Vagina (tissue), 2 donors: ENCODE measurements at regions not wholly inside any gene's neighbourhood (a gene's known extent, or its start where the extent isn't known, plus 50 kb on each side); places are given as distances from the start of the nearest gene placed in this dataset.

Experiments
- DNase-seq, 2 donors: peaks; one replicate each; pipeline ENCODE4 v3.0.0-alpha.2; 2017; ENCODE audit errors: extremely low spot score in 2 of 2
- H3K27ac ChIP-seq: fragments of 200-600 bp; sonication (generic); one replicate; pipeline ENCODE4 v1.5.1; 2019
- H3K27me3 ChIP-seq: fragments of 200-600 bp; sonication (generic); one replicate; pipeline ENCODE4 v1.5.1; 2019
- H3K36me3 ChIP-seq, 2 donors: fragments of 200-600 bp; sonication (generic); one replicate each; pipeline ENCODE4 v1.5.1; 2017 to 2019
- H3K4me1 ChIP-seq: fragments of 200-600 bp; sonication (generic); one replicate; pipeline ENCODE4 v1.5.1; 2019
- H3K4me3 ChIP-seq, 2 donors: fragments of 200-600 bp; sonication (generic); 1 replicate in 1 of 2; 2 replicates in 1 of 2; pipeline ENCODE4 v1.5.1; 2016 to 2019
- H3K9me3 ChIP-seq: fragments of 200-600 bp; sonication (generic); one replicate; pipeline ENCODE4 v1.5.1; 2019
- POLR2A ChIP-seq, 2 donors: fragments of 450-650 bp; IDR thresholded peaks; one replicate each; pipeline ENCODE4 v1.6.1; 2017; ENCODE audit warnings: antibody characterized with exemption in 2 of 2, mild to moderate bottlenecking in 2 of 2, moderate library complexity in 2 of 2
- POLR2AphosphoS5 ChIP-seq, 2 donors: sonication (generic); formaldehyde crosslinking; IDR thresholded peaks; one replicate each; pipeline ENCODE4 v1.9.0; 2017; ENCODE audit warnings: antibody characterized with exemption in 2 of 2, mild to moderate bottlenecking in 2 of 2, low read depth in 1 of 2; ENCODE audit not compliant: insufficient read depth in 1 of 2
- intact Hi-C: fragments of 100-400 bp; cut with DNase I; formaldehyde crosslinking; loops from one replicate; pipeline ENCODE4 v1.15.1; 2023
- TF ChIP-seq, protein P1 (sequence below), 3 experiments: fragments of 450-650 bp in 2 of 3; fragments of 200-600 bp in 1 of 3; sonication (generic) in 1 of 3; IDR thresholded peaks; one replicate each; pipeline ENCODE4 v1.5.1; 2017 to 2019; ENCODE audit warnings: antibody characterized with exemption in 3 of 3, mild to moderate bottlenecking in 2 of 3, moderate library complexity in 2 of 3

GRCh38 chrX:65602221-65602560, 65.3 kb upstream of the MSN start:
- no peak for DNase-seq
- no peaks in the 10 kb centered on the region for H3K27me3 ChIP-seq
- peak overlapping the region; percentile 90 for H3K27ac ChIP-seq
- H3K4me1 ChIP-seq, result peaks cover 20% of the 10 kb centered on the region
- H3K36me3 ChIP-seq, result no peaks in the 10 kb centered on the region
- intact Hi-C loops, result no loop called here
- no peaks in the 10 kb centered on the region for H3K9me3 ChIP-seq
- H3K4me3 ChIP-seq, result no peak overlapping the region
- TF ChIP-seq, protein P1, sequence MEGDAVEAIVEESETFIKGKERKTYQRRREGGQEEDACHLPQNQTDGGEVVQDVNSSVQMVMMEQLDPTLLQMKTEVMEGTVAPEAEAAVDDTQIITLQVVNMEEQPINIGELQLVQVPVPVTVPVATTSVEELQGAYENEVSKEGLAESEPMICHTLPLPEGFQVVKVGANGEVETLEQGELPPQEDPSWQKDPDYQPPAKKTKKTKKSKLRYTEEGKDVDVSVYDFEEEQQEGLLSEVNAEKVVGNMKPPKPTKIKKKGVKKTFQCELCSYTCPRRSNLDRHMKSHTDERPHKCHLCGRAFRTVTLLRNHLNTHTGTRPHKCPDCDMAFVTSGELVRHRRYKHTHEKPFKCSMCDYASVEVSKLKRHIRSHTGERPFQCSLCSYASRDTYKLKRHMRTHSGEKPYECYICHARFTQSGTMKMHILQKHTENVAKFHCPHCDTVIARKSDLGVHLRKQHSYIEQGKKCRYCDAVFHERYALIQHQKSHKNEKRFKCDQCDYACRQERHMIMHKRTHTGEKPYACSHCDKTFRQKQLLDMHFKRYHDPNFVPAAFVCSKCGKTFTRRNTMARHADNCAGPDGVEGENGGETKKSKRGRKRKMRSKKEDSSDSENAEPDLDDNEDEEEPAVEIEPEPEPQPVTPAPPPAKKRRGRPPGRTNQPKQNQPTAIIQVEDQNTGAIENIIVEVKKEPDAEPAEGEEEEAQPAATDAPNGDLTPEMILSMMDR (IDR thresholded peaks at IDR 0.05), result no peak
- TF ChIP-seq POLR2A (IDR thresholded peaks at IDR 0.05) (no peak), POLR2AphosphoS5 (IDR thresholded peaks at IDR 0.05; ENCODE audit: insufficient read depth in 1 of 2, low read depth in 1 of 2) (no peak)

GRCh38 chrX:65601530-65602220, 65.8 kb upstream of the MSN start:
- intact Hi-C loops, result loop anchor here (1.0 kb wide), 1 partner anchor 67 kb away; no protein-coding TSS in a partner anchor
- Histone ChIP-seq H3K9me3 (no peaks in the 10 kb centered on the region), H3K4me3 (no peak overlapping the region), H3K27me3 (no peaks in the 10 kb centered on the region), H3K4me1 (peaks cover 24% of the 10 kb centered on the region), H3K27ac (peak overlapping the region; percentile 90), H3K36me3 (no peaks in the 10 kb centered on the region)
- no peak for DNase-seq
- TF ChIP-seq, protein P1 (IDR thresholded peaks at IDR 0.05), result peak in 1 of 3 experiments; percentile 46
- TF ChIP-seq POLR2AphosphoS5 (IDR thresholded peaks at IDR 0.05; ENCODE audit: insufficient read depth in 1 of 2, low read depth in 1 of 2), result peak; percentile 69 to 96
- no peak for TF ChIP-seq POLR2A (IDR thresholded peaks at IDR 0.05)

GRCh38 chrX:65601126-65601525, 66.3 kb upstream of the MSN start:
- no peaks in the 10 kb centered on the region for H3K9me3 ChIP-seq
- H3K36me3 ChIP-seq, result no peaks in the 10 kb centered on the region
- H3K27me3 ChIP-seq, result no peaks in the 10 kb centered on the region
- intact Hi-C loops, result loop anchor here (1.0 kb wide), 1 partner anchor 67 kb away; no protein-coding TSS in a partner anchor
- no peak for DNase-seq
- peaks cover 30% of the 10 kb centered on the region for H3K4me1 ChIP-seq
- peak overlapping the region; percentile 90 for H3K27ac ChIP-seq
- TF ChIP-seq, protein P1 (IDR thresholded peaks at IDR 0.05), result no peak
- TF ChIP-seq POLR2AphosphoS5 (IDR thresholded peaks at IDR 0.05; ENCODE audit: insufficient read depth in 1 of 2, low read depth in 1 of 2) (no peak), POLR2A (IDR thresholded peaks at IDR 0.05) (no peak)
- no peak overlapping the region for H3K4me3 ChIP-seq

GRCh38 chrX:65600106-65600505, 65.5 kb upstream of the LAS1L start:
- Histone ChIP-seq H3K27me3 (no peaks in the 10 kb centered on the region), H3K9me3 (no peaks in the 10 kb centered on the region), H3K4me3 (no peak overlapping the region), H3K27ac (peak overlapping the region; percentile 90), H3K4me1 (peaks cover 36% of the 10 kb centered on the region), H3K36me3 (no peaks in the 10 kb centered on the region)
- intact Hi-C loops, result no loop called here
- no peak for TF ChIP-seq POLR2AphosphoS5 (IDR thresholded peaks at IDR 0.05; ENCODE audit: insufficient read depth in 1 of 2, low read depth in 1 of 2)
- TF ChIP-seq POLR2A (IDR thresholded peaks at IDR 0.05), result no peak
- TF ChIP-seq, protein P1 (IDR thresholded peaks at IDR 0.05), result no peak
- no peak for DNase-seq

GRCh38 chrX:65598559-65599147, 64.1 kb upstream of the LAS1L start:
- TF ChIP-seq POLR2AphosphoS5 (IDR thresholded peaks at IDR 0.05; ENCODE audit: insufficient read depth in 1 of 2, low read depth in 1 of 2), result no peak
- TF ChIP-seq, protein P1 (IDR thresholded peaks at IDR 0.05), result no peak
- TF ChIP-seq POLR2A (IDR thresholded peaks at IDR 0.05), result no peak
- H3K4me3 ChIP-seq, result no peak overlapping the region
- no peaks in the 10 kb centered on the region for H3K36me3 ChIP-seq
- peak in 1 of 2 donors; percentile 54 for DNase-seq
- no peak overlapping the region for H3K27ac ChIP-seq
- intact Hi-C loops, result loop anchor here (10.0 kb wide), 1 partner anchor 106 kb away; no protein-coding TSS in a partner anchor
- no peaks in the 10 kb centered on the region for H3K9me3 ChIP-seq
- H3K27me3 ChIP-seq, result no peaks in the 10 kb centered on the region
- H3K4me1 ChIP-seq, result peaks cover 36% of the 10 kb centered on the region
